HCT116 (cell line): ENCODE measurements at regions not wholly inside any gene's neighbourhood (a gene's known extent, or its start where the extent isn't known, plus 50 kb on each side); places are given as distances from the start of the nearest gene placed in this dataset.

Experiments used
- ATAC-seq: fragments of 200-7000 bp; cut with Tn5 transposase; 2 replicates; pipeline ENCODE4 v1.9.1; 2020; ENCODE audit warnings: mild to moderate bottlenecking, moderate library complexity
- BruUV-seq: library from RNA; stranded (reverse); fragments of 400-500 nt; replicated peaks from 2 replicates; lab custom pipeline; 2021; lab: Mats Ljungman, UMichigan
- CTCF ChIA-PET: fragments of 300-600 bp; sonication (Branson Sonifier 250); formaldehyde crosslinking; loops from one replicate; lab custom pipeline; 2021; ENCODE audit warnings: antibody characterized with exemption; lab: Charles Lee
- POLR2A ChIA-PET: fragments of 300-600, 350-600 bp; sonication (Branson Sonifier 250); formaldehyde crosslinking; loops from one replicate; lab custom pipeline; 2021; ENCODE audit warnings: antibody characterized with exemption; lab: Charles Lee
- RAD21 ChIA-PET, 2 experiments: fragments of 300-600 bp; sonication (Branson Sonifier 250); formaldehyde crosslinking; loops; one replicate each; lab custom pipeline; 2023; ENCODE audit warnings: low total read pairs in 2 of 2; ENCODE audit not compliant: uncharacterized antibody in 2 of 2, unreplicated experiment in 2 of 2, low non-redundant PET in 1 of 2; lab: Charles Lee
- DNase-seq: peaks from one replicate; pipeline ENCODE4 v3.0.0-alpha.2; 2010; ENCODE audit warnings: low read depth, low spot score
- H2AFZ ChIP-seq: fragments of 200-600 bp; shearing (Covaris generic), sonication (generic); 2 replicates; pipeline ENCODE4 v1.6.1; 2017; ENCODE audit warnings: low read depth, mixed run types, mixed read lengths, antibody characterized with exemption, low read length; ENCODE audit not compliant: poor library complexity, severe bottlenecking
- H3K27ac ChIP-seq: 2 replicates; pipeline ENCODE4 v1.5.1; 2012; ENCODE audit warnings: low read depth, low read length
- H3K27me3 ChIP-seq: fragments of 200-600 bp; sonication (generic); 2 replicates; pipeline ENCODE4 v1.6.1; 2016; ENCODE audit warnings: mixed run types, low read length, mixed read lengths; ENCODE audit not compliant: insufficient read depth
- H3K36me3 ChIP-seq, 2 experiments: fragments of 200-500 bp in 1 of 2; fragments of 200-600 bp in 1 of 2; sonication (Bioruptor generic) in 1 of 2; sonication (generic) in 1 of 2; 2 replicates each; pipeline versions ENCODE4 v1.5.1 to v1.6.1; 2014 to 2016; ENCODE audit warnings: low read length in 2 of 2, inconsistent platforms in 1 of 2, mixed read lengths in 1 of 2, mixed run types in 1 of 2; ENCODE audit not compliant: insufficient read depth in 2 of 2, control insufficient read depth in 1 of 2
- H3K4me1 ChIP-seq, 2 experiments: fragments of 200-600 bp in 1 of 2; sonication (generic) in 1 of 2; 2 replicates each; pipeline versions ENCODE4 v1.5.1 to v1.6.1; 2012 to 2017; ENCODE audit warnings: low read length in 2 of 2, inconsistent platforms in 1 of 2, mild to moderate bottlenecking in 1 of 2, mixed read lengths in 1 of 2, mixed run types in 1 of 2, moderate library complexity in 1 of 2; ENCODE audit not compliant: insufficient read depth in 2 of 2, control insufficient read depth in 1 of 2
- H3K4me2 ChIP-seq: fragments of 200-600 bp; sonication (generic); 2 replicates; pipeline ENCODE4 v1.6.1; 2017; ENCODE audit warnings: mixed run types, low read length, mixed read lengths
- H3K4me3 ChIP-seq, 2 experiments: fragments of 200-600 bp in 1 of 2; sonication (generic) in 1 of 2; replicated peaks in 1 of 2; 2 replicates each; pipeline ENCODE4 v1.5.1; 2011 to 2016; ENCODE audit warnings: low read length in 2 of 2, control low read depth in 1 of 2, low read depth in 1 of 2, mild to moderate bottlenecking in 1 of 2, mixed read lengths in 1 of 2, mixed run types in 1 of 2
- H3K79me2 ChIP-seq: fragments of 200-600 bp; sonication (generic); 2 replicates; pipeline ENCODE4 v1.6.1; 2017; ENCODE audit warnings: mild to moderate bottlenecking, mixed run types, low read length, moderate library complexity, mixed read lengths; ENCODE audit not compliant: insufficient read depth
- H3K9ac ChIP-seq: fragments of 200-600 bp; sonication (generic); 2 replicates; pipeline ENCODE4 v1.6.1; 2016; ENCODE audit warnings: low read length, mixed read lengths
- H3K9me2 ChIP-seq: fragments of 200-600 bp; sonication (generic), shearing (Covaris generic); 2 replicates; pipeline ENCODE4 v1.6.1; 2017; ENCODE audit warnings: mixed run types, mild to moderate bottlenecking, moderate library complexity; ENCODE audit not compliant: insufficient read depth
- H3K9me3 ChIP-seq, 2 experiments: fragments of 200-500 bp in 1 of 2; fragments of 200-600 bp in 1 of 2; sonication (Bioruptor generic) in 1 of 2; sonication (generic) in 1 of 2; 2 replicates each; pipeline ENCODE4 v1.6.1; 2014 to 2017; ENCODE audit warnings: low read length in 2 of 2, mixed read lengths in 2 of 2, inconsistent platforms in 1 of 2, low read depth in 1 of 2, mild to moderate bottlenecking in 1 of 2, mixed run types in 1 of 2, moderate library complexity in 1 of 2; ENCODE audit not compliant: control insufficient read depth in 1 of 2, insufficient read depth in 1 of 2
- H4K20me1 ChIP-seq: fragments of 200-600 bp; sonication (generic), shearing (Covaris generic); 2 replicates; pipeline ENCODE4 v1.6.1; 2017; ENCODE audit warnings: mixed run types, mild to moderate bottlenecking, moderate library complexity; ENCODE audit not compliant: insufficient read depth
- CBX3 ChIP-seq: IDR thresholded peaks from 2 replicates; pipeline ENCODE4 v1.6.1; 2012; ENCODE audit warnings: low read depth
- CEBPB ChIP-seq: IDR thresholded peaks from 2 replicates; pipeline ENCODE4 v1.6.1; 2012; ENCODE audit warnings: low read depth
- CTCF ChIP-seq, 3 experiments: fragments of 200-600 bp in 1 of 3; sonication (generic) in 1 of 3; IDR thresholded peaks in 2 of 3; conservative IDR thresholded peaks in 1 of 3; 2 replicates each; pipeline ENCODE4 v1.5.1; 2012 to 2017; ENCODE audit warnings: low read depth in 2 of 3, low read length in 2 of 3, antibody characterized with exemption in 1 of 3, borderline replicate concordance in 1 of 3, control low read depth in 1 of 3, mild to moderate bottlenecking in 1 of 3, mixed read lengths in 1 of 3, mixed run types in 1 of 3, moderate library complexity in 1 of 3; ENCODE audit not compliant: insufficient read depth in 1 of 3
- EGR1 ChIP-seq: IDR thresholded peaks from 2 replicates; pipeline ENCODE4 v1.6.1; 2012; ENCODE audit warnings: low read depth
- ELF1 ChIP-seq: IDR thresholded peaks from 2 replicates; pipeline ENCODE4 v1.6.1; 2012; ENCODE audit warnings: low read depth, borderline replicate concordance
- EZH2 ChIP-seq: fragments of 200-600 bp; sonication (generic); IDR thresholded peaks from 2 replicates; pipeline ENCODE4 v1.6.1; 2017; ENCODE audit warnings: antibody characterized with exemption, mixed run types
- FOSL1 ChIP-seq: IDR thresholded peaks from 2 replicates; pipeline ENCODE4 v1.6.1; 2012; ENCODE audit warnings: low read depth
- MAX ChIP-seq: IDR thresholded peaks from 2 replicates; pipeline ENCODE4 v1.6.1; 2012
- REST ChIP-seq: IDR thresholded peaks from 2 replicates; pipeline ENCODE4 v1.6.1; 2012; ENCODE audit warnings: low read depth
- SP1 ChIP-seq: IDR thresholded peaks from 2 replicates; pipeline ENCODE4 v1.6.1; 2012; ENCODE audit warnings: low read depth
- YY1 ChIP-seq: IDR thresholded peaks from 2 replicates; pipeline ENCODE4 v1.6.1; 2011; ENCODE audit warnings: low read length, low read depth, moderate library complexity, mild to moderate bottlenecking; ENCODE audit not compliant: insufficient replicate concordance; ENCODE audit errors: extremely low read depth
- ZNF274 ChIP-seq: fragments of 200-500 bp; sonication (Bioruptor generic); IDR thresholded peaks from 2 replicates; pipeline ENCODE4 v1.6.1; 2014; ENCODE audit warnings: mild to moderate bottlenecking, low read depth, low read length, inconsistent platforms
- intact Hi-C: fragments of 100-400 bp; cut with micrococcal nuclease; formaldehyde crosslinking; loops from 2 replicates; pipeline ENCODE4 v1.10.0; 2022

GRCh38 chr13:111912991-111913760 lies 153.8 kb upstream of the SOX1 start (continued):
- TF ChIP-seq CTCF (IDR thresholded peaks at IDR 0.05 in 2 of 3, conservative IDR thresholded peaks at IDR 0.05 in 1 of 3; ENCODE audit: borderline replicate concordance in 1 of 3, insufficient read depth in 1 of 3, low read depth in 2 of 3, low read length in 2 of 3) (no peak), SP1 (no peak), YY1 (no peak), ELF1 (no peak), FOSL1 (no peak), CBX3 (no peak), ZNF274 (no peak)
- TF ChIP-seq, all 23 proteins: peak for 0

GRCh38 chr13:111913761-111914140 lies 153.2 kb upstream of the SOX1 start:
- H3K27me3 ChIP-seq = peaks cover 9% of the 10 kb centered on the region; the same call in 1 of the 2 replicates
- ChIA-PET POLR2A (no interaction called here), CTCF (no interaction called here), RAD21 (no interaction called here)
- H3K9ac ChIP-seq = no peak overlapping the region
- H3K4me3 ChIP-seq = no peak overlapping the region
- no peaks in the 10 kb centered on the region for H3K9me3 ChIP-seq
- TF ChIP-seq MAX (no peak), ELF1 (no peak), EZH2 (no peak), CEBPB (no peak), REST (no peak), SP1 (no peak), CTCF (IDR thresholded peaks at IDR 0.05 in 2 of 3, conservative IDR thresholded peaks at IDR 0.05 in 1 of 3; ENCODE audit: borderline replicate concordance in 1 of 3, insufficient read depth in 1 of 3, low read depth in 2 of 3, low read length in 2 of 3) (no peak), EGR1 (no peak)
- ATAC-seq (no peak), DNase-seq (no peak)
- H4K20me1 ChIP-seq = no peaks in the 10 kb centered on the region
- no peak overlapping the region for H2AFZ ChIP-seq
- H3K36me3 ChIP-seq = no peaks in the 10 kb centered on the region
- H3K79me2 ChIP-seq = no peaks in the 10 kb centered on the region
- no peaks in the 10 kb centered on the region for H3K9me2 ChIP-seq
- H3K27ac ChIP-seq = no peak overlapping the region
- no peak overlapping the region for H3K4me2 ChIP-seq
- intact Hi-C loops = no loop called here
- no peaks in the 10 kb centered on the region for H3K4me1 ChIP-seq
- no TSS peak for BruUV-seq
